ENCODE measurements at regions not wholly inside any gene's neighbourhood (a gene's known extent, or its start where the extent isn't known, plus 50 kb on each side); places are given as distances from the start of the nearest gene placed in this dataset.
"Not testable (repeated sequence)": the region's sequence is repeated elsewhere in the genome, so short reads cannot be mapped to it uniquely, and the experiment has no call there.

DNA sequence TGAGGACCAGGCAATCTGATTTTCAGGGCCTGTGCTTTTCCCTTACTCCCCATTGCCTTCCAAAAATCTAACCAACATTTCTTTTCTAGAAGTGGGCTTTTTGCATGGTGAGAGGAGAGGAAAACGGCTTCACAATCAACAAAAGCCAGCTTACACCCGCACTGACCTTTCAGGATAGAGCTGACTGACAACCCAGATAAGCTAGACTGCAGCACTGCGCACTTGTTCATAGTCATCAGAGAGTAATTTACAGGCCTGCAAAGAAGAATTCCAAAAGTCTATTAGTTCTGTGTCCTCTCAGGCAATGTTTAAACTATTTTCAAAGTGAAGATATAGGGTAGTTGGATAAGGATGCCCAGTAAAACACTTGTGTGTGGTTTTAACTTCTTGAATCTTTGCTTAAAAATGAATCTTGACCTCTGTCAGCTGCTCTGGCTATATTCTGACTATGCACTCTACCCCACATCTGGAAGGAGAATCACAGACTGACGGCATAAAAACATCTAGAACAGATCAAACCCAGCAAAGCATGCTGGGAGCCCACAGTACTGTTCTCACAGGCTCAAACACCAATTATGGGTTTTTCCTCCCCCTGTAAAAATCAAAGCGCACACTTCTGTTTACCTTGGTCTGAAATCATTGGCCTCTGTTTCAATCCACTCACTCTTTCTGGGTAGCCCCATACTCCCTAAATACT, 172.0 kb downstream of the ZNF92 start:
- not testable (repeated sequence) for H3K27ac ChIP-seq (ENCODE audit: low read depth, low read length); H2BK5ac ChIP-seq (ENCODE audit: low read length); H4K5ac ChIP-seq (ENCODE audit: low read length); H2BK15ac ChIP-seq (replicated peaks; ENCODE audit: low read depth); H3K23ac ChIP-seq (ENCODE audit: low read length); H3K18ac ChIP-seq (ENCODE audit: low read length); H3K9ac ChIP-seq (ENCODE audit: low read length); H3K4me1 ChIP-seq (ENCODE audit: control insufficient read depth, low read depth, low read length); H2BK120ac ChIP-seq (ENCODE audit: low read depth, low read length); H3K56ac ChIP-seq (ENCODE audit: low read length); DNase-seq; H2AK5ac ChIP-seq (ENCODE audit: low read length); H4K8ac ChIP-seq (ENCODE audit: low read depth, low read length); H3K79me1 ChIP-seq (ENCODE audit: low read length); H3K4ac ChIP-seq (ENCODE audit: low read depth, low read length); H3K27me3 ChIP-seq (ENCODE audit: insufficient read depth, low read length, poor library complexity); H3K4me2 ChIP-seq (ENCODE audit: low read length); H3K36me3 ChIP-seq (ENCODE audit: control insufficient read depth, insufficient read depth, low read length); H3K4me3 ChIP-seq (ENCODE audit: low read length); H3K79me2 ChIP-seq (ENCODE audit: control insufficient read depth, insufficient read depth, low read length)
- WGBS (ENCODE audit: extremely low coverage, insufficient coverage, low lambda C conversion rate): no CpG with 5 or more reads among the region's 5 CpGs

DNA sequence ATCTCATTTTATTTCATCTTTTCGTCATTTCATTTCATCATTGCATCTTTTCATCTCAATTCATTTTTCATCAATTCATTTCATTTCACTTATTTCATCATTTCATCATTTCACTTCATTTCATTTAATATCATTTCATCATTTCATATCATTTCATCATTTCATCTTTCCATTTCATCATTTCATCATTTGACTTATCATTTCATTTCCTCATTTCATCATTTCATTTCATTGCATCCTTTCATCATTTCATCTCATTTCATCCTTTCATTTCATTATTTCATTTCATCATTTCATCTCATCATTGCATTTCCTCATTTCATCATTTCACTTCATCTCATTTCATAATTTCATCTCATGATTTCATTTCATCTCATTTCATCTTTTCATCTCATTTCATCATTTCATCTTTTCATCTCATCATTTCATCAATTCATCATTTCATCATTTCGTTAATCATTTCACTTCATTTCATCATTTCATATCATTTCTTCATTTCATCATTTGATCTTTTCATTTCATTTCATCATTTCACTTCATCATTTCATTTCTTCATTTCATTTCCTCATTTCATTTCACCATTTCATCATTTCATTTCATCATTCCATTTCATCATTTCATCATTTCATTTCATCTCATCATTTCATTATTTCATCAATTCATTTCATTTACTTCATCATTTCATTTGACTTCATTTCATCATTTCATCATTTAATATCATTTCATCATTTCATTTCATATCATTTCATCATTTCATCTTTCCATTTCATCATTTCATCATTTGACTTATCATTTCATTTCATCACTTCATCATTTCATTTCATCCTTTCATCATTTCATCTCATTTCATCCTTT, 176.2 kb downstream of the ZNF92 start:
- WGBS (ENCODE audit: extremely low coverage, insufficient coverage, low lambda C conversion rate): no CpG with 5 or more reads among the region's 2 CpGs

DNA sequence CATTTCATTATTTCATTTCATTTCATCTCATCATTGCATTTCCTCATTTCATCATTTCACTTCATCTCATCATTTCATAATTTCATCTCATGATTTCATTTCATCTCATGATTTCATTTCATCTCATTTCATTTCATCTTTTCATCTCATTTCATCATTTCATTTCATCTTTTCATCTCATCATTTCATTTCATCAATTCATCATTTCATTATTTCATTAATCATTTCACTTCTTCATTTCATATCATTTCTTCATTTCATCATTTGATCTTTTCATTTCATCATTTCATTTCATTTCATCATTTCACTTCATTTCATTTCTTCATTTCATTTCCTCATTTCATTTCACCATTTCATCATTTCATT, 176.8 kb downstream of the ZNF92 start:
- H3K79me2 ChIP-seq (ENCODE audit: control insufficient read depth, insufficient read depth, low read length); H3K23ac ChIP-seq (ENCODE audit: low read length); H3K56ac ChIP-seq (ENCODE audit: low read length); DNase-seq; H3K36me3 ChIP-seq (ENCODE audit: control insufficient read depth, insufficient read depth, low read length); H3K27me3 ChIP-seq (ENCODE audit: insufficient read depth, low read length, poor library complexity); H2BK15ac ChIP-seq (replicated peaks; ENCODE audit: low read depth); H3K4ac ChIP-seq (ENCODE audit: low read depth, low read length); H4K5ac ChIP-seq (ENCODE audit: low read length); H3K79me1 ChIP-seq (ENCODE audit: low read length); H3K4me2 ChIP-seq (ENCODE audit: low read length); H3K18ac ChIP-seq (ENCODE audit: low read length); H3K27ac ChIP-seq (ENCODE audit: low read depth, low read length); H3K4me1 ChIP-seq (ENCODE audit: control insufficient read depth, low read depth, low read length); H2AK5ac ChIP-seq (ENCODE audit: low read length); H3K9ac ChIP-seq (ENCODE audit: low read length); H2BK5ac ChIP-seq (ENCODE audit: low read length); H2BK120ac ChIP-seq (ENCODE audit: low read depth, low read length); H4K8ac ChIP-seq (ENCODE audit: low read depth, low read length); H3K4me3 ChIP-seq (ENCODE audit: low read length): not testable (repeated sequence)

More for the DNA sequence above, 176.2 kb downstream of the ZNF92 start:
- H3K79me2 ChIP-seq (ENCODE audit: control insufficient read depth, insufficient read depth, low read length); H3K79me1 ChIP-seq (ENCODE audit: low read length); H3K4me3 ChIP-seq (ENCODE audit: low read length); H3K4me1 ChIP-seq (ENCODE audit: control insufficient read depth, low read depth, low read length); DNase-seq; H3K18ac ChIP-seq (ENCODE audit: low read length); H3K56ac ChIP-seq (ENCODE audit: low read length); H3K4ac ChIP-seq (ENCODE audit: low read depth, low read length); H3K27ac ChIP-seq (ENCODE audit: low read depth, low read length); H2BK5ac ChIP-seq (ENCODE audit: low read length); H3K27me3 ChIP-seq (ENCODE audit: insufficient read depth, low read length, poor library complexity); H3K36me3 ChIP-seq (ENCODE audit: control insufficient read depth, insufficient read depth, low read length); H3K23ac ChIP-seq (ENCODE audit: low read length); H3K4me2 ChIP-seq (ENCODE audit: low read length); H4K5ac ChIP-seq (ENCODE audit: low read length); H3K9ac ChIP-seq (ENCODE audit: low read length); H2BK120ac ChIP-seq (ENCODE audit: low read depth, low read length); H2AK5ac ChIP-seq (ENCODE audit: low read length); H4K8ac ChIP-seq (ENCODE audit: low read depth, low read length); H2BK15ac ChIP-seq (replicated peaks; ENCODE audit: low read depth): not testable (repeated sequence)

DNA sequence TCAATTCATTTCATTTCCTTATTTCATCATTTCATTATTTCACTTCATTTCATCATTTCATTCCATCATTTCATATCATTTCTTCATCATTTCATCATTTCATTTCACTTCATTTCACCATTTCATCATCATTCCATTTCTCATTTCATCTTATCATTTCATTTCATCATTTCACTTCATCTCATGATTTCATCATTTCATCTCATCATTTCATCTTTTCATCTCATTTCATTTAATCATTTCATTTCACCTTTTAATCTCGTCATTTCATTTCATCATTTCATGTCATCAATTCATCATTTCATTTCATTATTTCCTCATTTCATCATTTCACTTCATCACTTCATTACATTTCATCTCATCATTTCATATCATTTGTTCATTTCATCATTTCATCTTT, 177.4 kb downstream of the ZNF92 start:
- not testable (repeated sequence) for H3K56ac ChIP-seq (ENCODE audit: low read length); H3K79me1 ChIP-seq (ENCODE audit: low read length); DNase-seq; H2BK5ac ChIP-seq (ENCODE audit: low read length); H3K4me2 ChIP-seq (ENCODE audit: low read length); H2BK15ac ChIP-seq (replicated peaks; ENCODE audit: low read depth); H3K18ac ChIP-seq (ENCODE audit: low read length); H3K27me3 ChIP-seq (ENCODE audit: insufficient read depth, low read length, poor library complexity); H3K27ac ChIP-seq (ENCODE audit: low read depth, low read length); H3K4me3 ChIP-seq (ENCODE audit: low read length); H3K79me2 ChIP-seq (ENCODE audit: control insufficient read depth, insufficient read depth, low read length); H4K5ac ChIP-seq (ENCODE audit: low read length); H3K36me3 ChIP-seq (ENCODE audit: control insufficient read depth, insufficient read depth, low read length); H3K23ac ChIP-seq (ENCODE audit: low read length); H3K9ac ChIP-seq (ENCODE audit: low read length); H2AK5ac ChIP-seq (ENCODE audit: low read length); H3K4me1 ChIP-seq (ENCODE audit: control insufficient read depth, low read depth, low read length); H3K4ac ChIP-seq (ENCODE audit: low read depth, low read length); H4K8ac ChIP-seq (ENCODE audit: low read depth, low read length); H2BK120ac ChIP-seq (ENCODE audit: low read depth, low read length)
- WGBS (ENCODE audit: extremely low coverage, insufficient coverage, low lambda C conversion rate): 100% methylated on average over 1 of the region's 1 CpG

DNA sequence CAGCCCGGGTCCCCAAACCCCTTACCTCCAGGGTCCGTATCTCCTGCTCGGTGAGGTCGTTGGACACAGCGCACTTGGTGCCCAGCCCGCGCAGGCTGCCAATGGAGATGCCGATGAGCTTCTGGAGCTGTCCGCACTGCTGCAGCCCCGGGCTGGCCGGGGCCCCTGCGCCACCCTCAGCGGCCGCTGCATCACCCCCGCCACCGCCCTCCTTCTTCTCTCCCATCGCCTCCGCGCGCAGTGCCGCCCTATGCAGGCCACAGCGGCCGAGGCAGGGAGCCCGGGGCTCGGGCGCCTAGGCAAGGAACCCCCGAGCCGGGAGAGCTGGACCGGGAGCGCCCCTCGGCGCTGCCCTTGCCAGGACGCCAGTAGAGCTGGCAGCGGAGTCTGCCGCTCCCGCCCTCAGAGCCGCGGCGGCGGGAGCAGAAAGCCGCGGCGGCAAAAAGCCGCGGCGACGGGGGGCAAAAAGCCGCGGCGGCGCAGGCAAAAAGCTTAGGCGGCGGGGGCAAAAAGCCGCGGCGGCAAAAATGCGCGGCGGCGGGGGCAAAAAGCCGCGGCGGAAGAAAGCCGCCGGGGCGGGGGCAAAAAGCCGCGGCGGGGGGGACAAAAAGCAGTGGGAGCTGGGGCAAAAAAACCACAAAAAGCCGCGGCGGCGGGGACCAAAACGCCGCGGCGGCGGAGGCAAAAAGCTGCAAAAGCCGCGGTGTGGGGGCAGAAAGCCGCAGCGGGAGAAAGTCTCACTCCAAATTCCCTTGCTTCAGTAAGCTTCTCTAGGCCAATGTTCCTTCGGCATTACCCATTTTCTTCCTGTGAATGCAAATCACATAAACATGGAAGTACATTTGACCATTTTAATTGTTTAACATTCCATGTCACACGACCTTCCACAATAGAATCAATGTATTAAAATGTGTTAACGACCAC, 181.2 kb downstream of the ZNF92 start:
- not testable (repeated sequence) for H3K4me1 ChIP-seq (ENCODE audit: control insufficient read depth, low read depth, low read length); H3K4ac ChIP-seq (ENCODE audit: low read depth, low read length); H4K5ac ChIP-seq (ENCODE audit: low read length); H3K36me3 ChIP-seq (ENCODE audit: control insufficient read depth, insufficient read depth, low read length); H3K79me2 ChIP-seq (ENCODE audit: control insufficient read depth, insufficient read depth, low read length); DNase-seq; H3K4me2 ChIP-seq (ENCODE audit: low read length); H2BK120ac ChIP-seq (ENCODE audit: low read depth, low read length); H3K9ac ChIP-seq (ENCODE audit: low read length); H3K27ac ChIP-seq (ENCODE audit: low read depth, low read length); H2BK15ac ChIP-seq (replicated peaks; ENCODE audit: low read depth); H2BK5ac ChIP-seq (ENCODE audit: low read length); H3K27me3 ChIP-seq (ENCODE audit: insufficient read depth, low read length, poor library complexity); H3K18ac ChIP-seq (ENCODE audit: low read length); H3K23ac ChIP-seq (ENCODE audit: low read length); H2AK5ac ChIP-seq (ENCODE audit: low read length); H3K56ac ChIP-seq (ENCODE audit: low read length); H3K79me1 ChIP-seq (ENCODE audit: low read length); H4K8ac ChIP-seq (ENCODE audit: low read depth, low read length); H3K4me3 ChIP-seq (ENCODE audit: low read length)
- WGBS (ENCODE audit: extremely low coverage, insufficient coverage, low lambda C conversion rate): no CpG with 5 or more reads among the region's 85 CpGs

Data from mesendoderm (in vitro differentiated cells).